Transverse colon (tissue), 4 donors: ENCODE measurements at regions not wholly inside any gene's neighbourhood (a gene's known extent, or its start where the extent isn't known, plus 50 kb on each side); places are given as distances from the start of the nearest gene placed in this dataset.

Source experiments
- DNase-seq: peaks from one replicate; pipeline ENCODE4 v3.0.0-alpha.2; 2019
- H3K27ac ChIP-seq, 4 donors: fragments of 200-600 bp; sonication (generic); 2 replicates each; pipeline ENCODE4 v1.5.1; 2016 to 2018; ENCODE audit warnings: inconsistent platforms in 4 of 4
- H3K27me3 ChIP-seq: fragments of 200-600 bp; sonication (generic); 2 replicates; pipeline ENCODE4 v1.5.1; 2017; ENCODE audit warnings: inconsistent platforms
- H3K36me3 ChIP-seq, 4 donors: fragments of 200-600 bp; sonication (generic); 2 replicates each; pipeline ENCODE4 v1.5.1; 2017 to 2019; ENCODE audit warnings: inconsistent platforms in 4 of 4
- H3K4me1 ChIP-seq, 4 donors: fragments of 200-600 bp; sonication (generic); 2 replicates each; pipeline ENCODE4 v1.5.1; 2017 to 2020; ENCODE audit warnings: inconsistent platforms in 4 of 4
- H3K4me3 ChIP-seq, 4 donors: fragments of 200-600 bp; sonication (generic); 1 replicate in 1 of 4; 2 replicates in 3 of 4; pipeline versions ENCODE4 v1.5.1 to v1.6.1; 2017 to 2019; ENCODE audit warnings: inconsistent platforms in 4 of 4
- H3K9me3 ChIP-seq, 2 donors: fragments of 200-600 bp; sonication (generic); 2 replicates each; pipeline ENCODE4 v1.5.1; 2017 to 2019; ENCODE audit warnings: inconsistent platforms in 2 of 2
- EP300 ChIP-seq: sonication (generic); formaldehyde crosslinking; IDR thresholded peaks from one replicate; pipeline ENCODE4 v1.6.1; 2017; ENCODE audit warnings: antibody characterized with exemption, low read depth
- POLR2A ChIP-seq: fragments of 450-650 bp; IDR thresholded peaks from one replicate; pipeline ENCODE4 v1.6.1; 2016; ENCODE audit warnings: antibody characterized with exemption, mild to moderate bottlenecking, moderate library complexity
- POLR2AphosphoS5 ChIP-seq, 3 donors: sonication (generic); formaldehyde crosslinking; IDR thresholded peaks; one replicate each; pipeline ENCODE4 v1.6.1; 2016; ENCODE audit warnings: antibody characterized with exemption in 3 of 3
- WGBS, 2 donors: methylation state at CpG; one replicate each; pipeline ENCODE4 v1.1.5; 2018; ENCODE audit warnings: low coverage in 1 of 2; 5-methylcytosine and 5-hydroxymethylcytosine counted together
- in situ Hi-C, 4 donors: fragments of 200-750 bp; cut with MboI; loops; one replicate each; pipeline versions ENCODE4 v1.15.0 to v1.15.1; 2017; ENCODE audit warnings: low sequenced_read_pairs in 3 of 4, low pct_ligation_motif_present in 1 of 4, low pct_unique_long_range_greater_than_20kb in 1 of 4
- intact Hi-C: fragments of 100-400 bp; cut with DNase I; formaldehyde crosslinking; loops from one replicate; pipeline ENCODE4 v1.15.1; 2023; ENCODE audit warnings: low total_unique reads
- TF ChIP-seq, protein P1 (sequence below), 5 experiments: fragments of 200-600 bp in 3 of 5; fragments of 450-650 bp in 2 of 5; sonication (generic) in 3 of 5; IDR thresholded peaks; 1 replicate in 2 of 5; 2 replicates in 3 of 5; pipeline ENCODE4 v1.5.1; 2016 to 2017; ENCODE audit warnings: antibody characterized with exemption in 5 of 5, inconsistent platforms in 3 of 5, mild to moderate bottlenecking in 2 of 5, moderate library complexity in 1 of 5

DNA sequence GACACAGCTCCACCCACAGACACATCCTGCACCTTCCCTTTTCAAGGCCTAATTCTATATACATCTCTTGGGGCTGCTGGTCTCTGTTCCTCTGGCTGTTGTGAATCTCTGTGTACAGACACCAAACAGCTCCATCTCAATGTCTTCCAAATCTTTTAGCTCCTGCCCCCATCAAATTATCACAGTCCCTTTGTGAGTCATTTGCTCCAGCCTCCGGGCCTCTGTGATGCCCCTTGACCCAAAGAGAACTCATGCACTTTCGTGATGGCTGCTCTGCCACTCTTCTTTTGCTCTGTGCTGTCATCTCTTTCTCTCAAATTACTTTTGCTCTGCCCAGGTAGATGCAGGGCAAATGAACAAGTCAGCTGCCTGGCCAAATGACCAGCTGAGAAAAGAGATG, 369.0 kb upstream of the CDIN1 start:
- Histone ChIP-seq H3K27me3 (no peaks in the 10 kb centered on the region), H3K4me1 (no peaks in the 10 kb centered on the region), H3K9me3 (no peaks in the 10 kb centered on the region), H3K4me3 (no peak overlapping the region), H3K36me3 (no peaks in the 10 kb centered on the region), H3K27ac (no peak overlapping the region)
- in situ Hi-C loops (no loop called here), intact Hi-C loops (no loop called here)
- 54% methylated on average over 2 of the region's 2 CpGs for WGBS, 2 donors
- no peak for DNase-seq
- TF ChIP-seq EP300 = no peak
- TF ChIP-seq, protein P1, sequence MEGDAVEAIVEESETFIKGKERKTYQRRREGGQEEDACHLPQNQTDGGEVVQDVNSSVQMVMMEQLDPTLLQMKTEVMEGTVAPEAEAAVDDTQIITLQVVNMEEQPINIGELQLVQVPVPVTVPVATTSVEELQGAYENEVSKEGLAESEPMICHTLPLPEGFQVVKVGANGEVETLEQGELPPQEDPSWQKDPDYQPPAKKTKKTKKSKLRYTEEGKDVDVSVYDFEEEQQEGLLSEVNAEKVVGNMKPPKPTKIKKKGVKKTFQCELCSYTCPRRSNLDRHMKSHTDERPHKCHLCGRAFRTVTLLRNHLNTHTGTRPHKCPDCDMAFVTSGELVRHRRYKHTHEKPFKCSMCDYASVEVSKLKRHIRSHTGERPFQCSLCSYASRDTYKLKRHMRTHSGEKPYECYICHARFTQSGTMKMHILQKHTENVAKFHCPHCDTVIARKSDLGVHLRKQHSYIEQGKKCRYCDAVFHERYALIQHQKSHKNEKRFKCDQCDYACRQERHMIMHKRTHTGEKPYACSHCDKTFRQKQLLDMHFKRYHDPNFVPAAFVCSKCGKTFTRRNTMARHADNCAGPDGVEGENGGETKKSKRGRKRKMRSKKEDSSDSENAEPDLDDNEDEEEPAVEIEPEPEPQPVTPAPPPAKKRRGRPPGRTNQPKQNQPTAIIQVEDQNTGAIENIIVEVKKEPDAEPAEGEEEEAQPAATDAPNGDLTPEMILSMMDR (IDR thresholded peaks at IDR 0.05) = no peak
- TF ChIP-seq POLR2AphosphoS5 (IDR thresholded peaks at IDR 0.05) = no peak

DNA sequence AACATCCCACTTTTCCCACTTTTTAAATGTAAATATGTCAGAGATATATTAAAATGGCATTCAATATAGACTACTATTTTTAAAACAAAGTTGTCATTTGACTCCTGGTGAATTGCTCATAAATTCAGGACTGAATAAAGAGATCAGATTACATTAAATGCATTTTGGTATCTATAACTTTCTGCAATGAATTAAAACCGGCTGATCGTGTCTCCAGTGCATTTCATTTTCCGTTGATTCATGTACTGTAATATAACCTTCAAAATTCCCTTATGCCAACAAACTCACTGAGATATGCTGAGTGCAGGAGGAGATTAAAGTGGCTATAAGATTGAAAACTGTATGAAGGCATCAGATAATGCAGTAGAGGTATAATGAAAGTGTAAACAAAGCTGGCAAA, 361.1 kb upstream of the CDIN1 start:
- H3K27me3 ChIP-seq = no peaks in the 10 kb centered on the region
- no peak for DNase-seq
- no peak for TF ChIP-seq POLR2AphosphoS5 (IDR thresholded peaks at IDR 0.05)
- no peak for TF ChIP-seq EP300
- TF ChIP-seq, protein P1 (IDR thresholded peaks at IDR 0.05) = no peak
- no peak for TF ChIP-seq POLR2A
- intact Hi-C loops = no loop called here
- H3K36me3 ChIP-seq = no peaks in the 10 kb centered on the region
- H3K9me3 ChIP-seq = no peaks in the 10 kb centered on the region
- no peak overlapping the region for H3K27ac ChIP-seq
- H3K4me3 ChIP-seq = no peak overlapping the region
- no peaks in the 10 kb centered on the region for H3K4me1 ChIP-seq
- 88 to 95% methylated on average over 3 of the region's 3 CpGs for WGBS, 2 donors
- in situ Hi-C loops = no loop called here

DNA sequence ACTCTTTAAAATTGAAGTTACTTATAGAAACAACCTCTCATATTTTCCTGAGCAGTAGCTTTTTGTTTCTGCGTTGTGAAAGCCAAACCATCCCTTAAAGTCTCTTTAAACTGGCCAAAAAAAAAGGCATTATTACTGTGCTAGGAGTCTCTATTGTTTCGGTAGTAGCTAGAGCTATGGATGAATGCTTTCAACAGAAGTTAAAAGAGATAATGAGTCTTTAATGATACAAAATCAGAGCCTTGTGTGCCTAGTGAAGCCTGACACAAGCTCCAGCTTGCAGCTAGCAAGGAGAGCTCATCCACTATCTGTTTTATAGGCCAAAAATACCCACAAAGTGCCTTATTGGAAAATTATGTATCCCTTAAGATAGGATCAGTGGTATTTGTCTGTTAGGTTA, 360.4 kb upstream of the CDIN1 start:
- no peak for DNase-seq
- Histone ChIP-seq H3K36me3 (no peaks in the 10 kb centered on the region), H3K4me1 (no peaks in the 10 kb centered on the region), H3K27me3 (no peaks in the 10 kb centered on the region), H3K9me3 (no peaks in the 10 kb centered on the region), H3K27ac (no peak overlapping the region), H3K4me3 (no peak overlapping the region)
- 69 to 77% methylated on average over 2 of the region's 2 CpGs for WGBS, 2 donors
- TF ChIP-seq POLR2A (no peak), POLR2AphosphoS5 (IDR thresholded peaks at IDR 0.05) (no peak), EP300 (no peak)
- TF ChIP-seq, protein P1 (IDR thresholded peaks at IDR 0.05) = no peak
- in situ Hi-C loops = no loop called here
- intact Hi-C loops = no loop called here

DNA sequence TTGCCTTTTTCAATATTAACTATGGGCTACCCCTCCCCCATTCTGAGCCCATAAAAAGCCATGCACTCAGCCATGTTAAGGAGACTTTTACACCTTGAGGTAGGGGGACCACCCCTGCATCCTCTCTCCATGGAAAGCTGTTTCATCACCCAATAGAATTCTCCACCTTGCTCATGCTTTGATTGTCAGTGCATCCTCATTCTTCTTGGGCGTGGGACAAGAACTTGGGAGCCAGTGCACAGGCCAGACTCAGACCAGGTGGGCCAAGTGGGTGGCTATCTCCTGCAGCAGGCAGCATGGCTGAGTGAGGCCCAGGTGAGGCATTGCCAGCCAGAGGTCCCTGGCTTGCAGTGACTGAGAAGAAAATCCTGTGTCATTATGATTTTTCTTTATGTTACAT, 357.4 kb upstream of the CDIN1 start:
- Histone ChIP-seq H3K27ac (no peak overlapping the region), H3K4me3 (no peak overlapping the region), H3K4me1 (no peaks in the 10 kb centered on the region), H3K9me3 (no peaks in the 10 kb centered on the region), H3K36me3 (no peaks in the 10 kb centered on the region), H3K27me3 (no peaks in the 10 kb centered on the region)
- no peak for DNase-seq
- TF ChIP-seq, protein P1 (IDR thresholded peaks at IDR 0.05) = no peak
- TF ChIP-seq EP300 (no peak), POLR2A (no peak), POLR2AphosphoS5 (IDR thresholded peaks at IDR 0.05) (no peak)
- WGBS, 2 donors = 50% methylated on average over 1 of the region's 1 CpG; no CpG with 5 or more reads in 1 of the 2 donors
- in situ Hi-C loops = no loop called here
- intact Hi-C loops = no loop called here
